ENCODE measurements at regions not wholly inside any gene's neighbourhood (a gene's known extent, or its start where the extent isn't known, plus 50 kb on each side); places are given as distances from the start of the nearest gene placed in this dataset.

DNA sequence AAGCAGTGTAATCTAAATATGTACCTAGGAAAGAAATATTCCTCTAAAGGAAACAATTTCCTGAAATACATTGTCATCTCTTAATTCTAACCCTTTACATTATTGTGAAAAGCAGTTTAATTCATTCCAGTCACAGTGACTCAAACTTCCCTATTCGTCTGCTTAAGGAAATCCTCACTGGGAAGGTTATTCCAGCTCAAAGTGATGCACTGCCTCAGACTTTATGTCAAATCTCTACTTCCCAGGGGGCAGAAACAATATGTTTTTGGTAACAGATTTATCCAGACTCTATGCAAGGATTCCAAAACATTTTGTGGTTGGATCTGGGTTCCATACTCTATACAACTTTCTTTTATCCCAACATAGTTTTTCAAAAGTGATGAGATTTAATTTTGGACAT lies 145.2 kb downstream of the NTMT2 start:
- H3K27me3 Mint-ChIP-seq, result peaks cover 6% of the 10 kb centered on the region
- no peak for ATAC-seq
- no peak overlapping the region for H3K4me3 Mint-ChIP-seq
- H3K27ac Mint-ChIP-seq, result no peak overlapping the region
- H3K9me3 Mint-ChIP-seq, result no peaks in the 10 kb centered on the region
- no peaks in the 10 kb centered on the region for H3K4me1 Mint-ChIP-seq
- H3K36me3 Mint-ChIP-seq, result no peaks in the 10 kb centered on the region

DNA sequence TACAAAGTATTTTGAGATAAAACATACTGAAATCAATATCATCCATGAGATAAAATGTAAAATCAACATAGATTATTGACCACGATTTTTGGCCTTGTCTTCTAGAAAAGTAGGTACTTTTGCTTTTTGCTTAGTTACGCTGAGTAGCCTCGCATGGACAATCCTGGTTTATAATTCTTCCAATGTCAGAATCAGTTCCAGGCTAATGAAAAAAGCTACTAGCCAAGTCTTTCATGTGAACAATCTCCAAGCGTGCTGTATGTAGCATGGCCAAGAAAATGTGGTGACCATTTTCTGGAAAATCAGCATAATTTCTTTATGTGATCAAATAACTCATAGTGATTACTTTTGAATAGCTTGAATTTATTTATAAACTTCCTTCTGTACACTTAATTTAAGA lies 145.8 kb downstream of the NTMT2 start:
- peaks cover 6% of the 10 kb centered on the region for H3K27me3 Mint-ChIP-seq
- H3K27ac Mint-ChIP-seq, result no peak overlapping the region
- H3K9me3 Mint-ChIP-seq, result peaks cover under 1% of the 10 kb centered on the region
- H3K4me1 Mint-ChIP-seq, result no peaks in the 10 kb centered on the region
- H3K4me3 Mint-ChIP-seq, result no peak overlapping the region
- H3K36me3 Mint-ChIP-seq, result no peaks in the 10 kb centered on the region
- ATAC-seq, result no peak

DNA sequence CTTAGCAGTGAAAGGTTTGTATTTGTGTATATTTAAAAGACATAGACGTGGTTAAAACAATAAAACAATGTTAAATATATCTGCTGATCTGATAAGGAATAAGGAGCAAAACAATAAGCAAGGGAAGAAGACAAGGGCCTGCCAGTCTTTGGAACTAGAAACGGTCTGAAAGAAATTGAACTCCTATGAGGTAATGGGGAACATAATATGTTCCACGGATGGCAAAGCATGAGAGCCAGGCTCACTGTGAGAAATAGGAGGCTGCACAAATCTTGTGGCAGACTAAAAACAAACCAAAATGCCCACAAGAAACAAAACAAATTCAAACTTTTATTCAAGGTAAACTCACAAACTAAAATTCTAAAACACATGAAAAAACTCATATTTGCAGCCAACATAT lies 150.5 kb downstream of the NTMT2 start:
- H3K36me3 Mint-ChIP-seq, result no peaks in the 10 kb centered on the region
- no peak for ATAC-seq
- no peaks in the 10 kb centered on the region for H3K27me3 Mint-ChIP-seq
- no peaks in the 10 kb centered on the region for H3K4me1 Mint-ChIP-seq
- H3K4me3 Mint-ChIP-seq, result no peak overlapping the region
- no peak overlapping the region for H3K27ac Mint-ChIP-seq
- H3K9me3 Mint-ChIP-seq, result peaks cover 4% of the 10 kb centered on the region

DNA sequence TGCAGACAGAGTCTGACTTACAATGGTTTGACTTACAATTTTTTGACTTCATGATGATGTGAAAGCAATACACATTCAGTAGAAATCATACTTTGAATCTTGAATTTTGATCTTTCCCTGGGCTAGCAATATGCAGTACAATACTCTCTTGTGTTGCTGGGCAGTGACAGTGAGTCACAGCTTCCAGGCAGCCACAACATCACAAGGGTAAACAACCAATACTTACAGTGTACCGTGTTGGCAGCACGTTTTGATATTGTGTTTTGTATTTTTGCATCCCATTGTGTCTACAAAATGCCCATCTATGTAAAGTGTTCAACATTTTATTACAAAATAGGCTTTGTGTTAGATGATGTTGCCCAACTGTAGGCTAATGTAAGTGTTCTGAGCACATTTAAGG lies 150.9 kb downstream of the NTMT2 start:
- no peak overlapping the region for H3K27ac Mint-ChIP-seq
- H3K9me3 Mint-ChIP-seq, result peaks cover 4% of the 10 kb centered on the region
- H3K4me3 Mint-ChIP-seq, result no peak overlapping the region
- H3K4me1 Mint-ChIP-seq, result no peaks in the 10 kb centered on the region
- no peaks in the 10 kb centered on the region for H3K36me3 Mint-ChIP-seq
- no peak for ATAC-seq
- no peaks in the 10 kb centered on the region for H3K27me3 Mint-ChIP-seq

DNA sequence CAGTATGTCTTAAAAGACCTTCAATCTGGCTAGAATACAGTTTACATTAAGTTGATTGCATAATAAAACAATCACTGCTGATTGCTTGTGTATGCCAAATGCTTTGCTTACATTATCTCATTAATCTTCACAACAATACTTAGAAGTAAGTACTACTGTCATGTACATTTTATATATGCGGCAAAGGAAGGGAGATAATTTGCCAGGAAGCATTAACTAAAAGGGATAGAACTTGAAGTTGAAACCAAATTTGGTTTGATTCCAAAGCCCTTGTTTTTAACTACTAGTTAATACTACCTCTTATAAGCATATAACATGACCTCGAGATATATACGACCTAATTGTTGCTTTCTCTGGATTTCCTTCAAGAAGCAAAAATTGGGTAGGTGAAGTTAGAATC lies 155.8 kb downstream of the NTMT2 start:
- no peak for ATAC-seq
- Mint-ChIP-seq H3K4me1 (no peaks in the 10 kb centered on the region), H3K27ac (no peak overlapping the region), H3K9me3 (peaks cover 2% of the 10 kb centered on the region), H3K27me3 (no peaks in the 10 kb centered on the region), H3K4me3 (no peak overlapping the region), H3K36me3 (no peaks in the 10 kb centered on the region)

DNA sequence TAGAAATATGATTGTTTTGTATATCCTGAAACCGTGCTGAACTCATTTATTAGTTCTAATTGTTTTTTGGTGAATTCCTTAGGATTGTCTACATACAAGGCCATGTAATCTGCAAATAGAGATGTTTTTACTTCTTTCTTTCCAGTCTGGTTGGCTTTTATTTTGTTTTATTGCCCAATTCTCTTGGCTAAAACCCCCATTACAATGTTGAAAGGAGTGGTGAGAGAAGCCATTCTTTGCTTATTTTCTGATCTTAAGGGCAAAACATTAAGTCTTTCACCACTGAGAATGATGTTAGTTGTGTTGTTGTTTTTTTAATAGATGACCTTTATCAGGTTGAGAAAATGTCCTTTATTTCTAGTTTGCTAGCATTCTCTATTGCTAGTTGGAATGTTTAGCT lies 157.3 kb downstream of the NTMT2 start:
- no peaks in the 10 kb centered on the region for H3K27me3 Mint-ChIP-seq
- no peak for ATAC-seq
- H3K9me3 Mint-ChIP-seq, result no peaks in the 10 kb centered on the region
- no peaks in the 10 kb centered on the region for H3K4me1 Mint-ChIP-seq
- H3K4me3 Mint-ChIP-seq, result no peak overlapping the region
- H3K27ac Mint-ChIP-seq, result no peak overlapping the region
- H3K36me3 Mint-ChIP-seq, result no peaks in the 10 kb centered on the region

DNA sequence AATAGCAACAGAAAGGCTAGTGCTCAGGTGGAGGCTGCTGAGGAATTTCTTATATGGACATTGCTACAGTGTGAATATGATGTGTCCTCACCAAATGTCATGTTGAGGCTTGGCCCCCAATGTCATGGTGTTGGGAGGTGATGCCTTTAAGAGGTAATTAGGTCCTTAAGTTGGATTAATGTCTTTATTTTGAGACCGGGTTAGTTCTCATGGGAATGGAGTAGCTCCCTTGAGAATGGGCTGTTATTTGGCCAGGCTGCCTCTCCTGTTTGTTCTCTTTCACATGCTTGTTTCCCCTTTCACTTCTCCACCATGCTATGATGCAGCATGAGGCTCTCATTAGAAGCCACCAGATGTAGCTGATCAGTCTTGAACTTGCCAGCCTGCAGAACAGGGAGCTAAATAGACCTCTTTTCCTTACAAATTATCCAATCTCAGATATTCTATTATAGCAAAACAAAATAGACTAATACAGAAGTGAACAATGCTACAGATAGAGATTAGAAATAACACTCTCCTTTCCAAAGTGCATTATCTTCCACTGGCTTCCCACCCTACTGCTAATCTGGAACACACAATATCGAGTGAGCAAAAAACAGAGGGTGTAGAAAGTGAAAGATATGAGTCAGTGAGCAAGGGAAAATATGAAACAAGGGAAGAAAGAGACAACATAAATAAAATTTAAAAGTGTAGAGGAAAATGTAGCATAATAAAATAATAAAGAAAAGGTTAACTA lies 160.2 kb downstream of the NTMT2 start:
- Mint-ChIP-seq H3K9me3 (no peaks in the 10 kb centered on the region), H3K4me1 (no peaks in the 10 kb centered on the region), H3K27ac (no peak overlapping the region), H3K27me3 (no peaks in the 10 kb centered on the region), H3K36me3 (no peaks in the 10 kb centered on the region), H3K4me3 (no peak overlapping the region)
- ATAC-seq, result no peak

DNA sequence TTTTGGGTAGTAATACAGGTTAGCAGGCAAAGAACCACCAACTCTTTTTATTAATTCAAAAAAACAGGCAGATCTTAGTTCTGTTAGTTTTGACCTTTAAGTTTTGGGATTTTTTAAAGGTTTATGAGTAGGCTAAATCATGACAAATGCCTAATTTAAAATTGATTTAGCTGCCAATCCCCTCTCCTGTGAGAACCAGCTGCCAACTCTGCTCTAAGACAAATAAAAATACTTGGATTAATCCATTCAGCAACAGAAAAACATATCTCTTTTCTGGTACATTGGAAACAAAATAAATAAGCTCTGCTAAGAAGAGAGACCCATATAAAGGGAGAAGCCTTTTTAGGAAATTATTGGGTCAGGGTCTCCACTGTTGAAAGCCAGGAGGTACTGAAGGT lies 160.8 kb downstream of the NTMT2 start:
- H3K36me3 Mint-ChIP-seq, result no peaks in the 10 kb centered on the region
- ATAC-seq, result no peak
- no peak overlapping the region for H3K27ac Mint-ChIP-seq
- no peak overlapping the region for H3K4me3 Mint-ChIP-seq
- H3K9me3 Mint-ChIP-seq, result no peaks in the 10 kb centered on the region
- H3K4me1 Mint-ChIP-seq, result no peaks in the 10 kb centered on the region
- no peaks in the 10 kb centered on the region for H3K27me3 Mint-ChIP-seq

DNA sequence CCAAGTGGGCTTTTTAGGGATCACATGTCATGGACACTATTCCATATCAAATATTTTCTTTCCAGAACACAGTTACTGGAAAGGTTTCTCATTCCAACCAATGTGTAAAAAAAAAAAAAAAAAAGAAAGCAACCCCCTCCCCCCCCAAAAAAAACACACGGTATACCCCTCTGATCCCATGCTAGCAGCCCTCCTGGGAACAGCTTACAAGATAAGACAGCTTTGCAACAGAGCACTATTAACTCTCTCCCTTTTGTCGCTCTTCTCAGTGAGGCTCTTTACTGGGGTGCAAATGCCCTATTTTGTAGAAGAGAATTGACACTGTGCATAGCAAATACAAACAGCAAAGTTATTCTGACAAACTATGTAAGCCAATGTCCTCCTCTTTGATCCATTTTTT lies 161.2 kb downstream of the NTMT2 start:
- Mint-ChIP-seq H3K36me3 (no peaks in the 10 kb centered on the region), H3K4me1 (no peaks in the 10 kb centered on the region), H3K4me3 (no peak overlapping the region), H3K27ac (no peak overlapping the region), H3K27me3 (no peaks in the 10 kb centered on the region), H3K9me3 (no peaks in the 10 kb centered on the region)
- no peak for ATAC-seq

DNA sequence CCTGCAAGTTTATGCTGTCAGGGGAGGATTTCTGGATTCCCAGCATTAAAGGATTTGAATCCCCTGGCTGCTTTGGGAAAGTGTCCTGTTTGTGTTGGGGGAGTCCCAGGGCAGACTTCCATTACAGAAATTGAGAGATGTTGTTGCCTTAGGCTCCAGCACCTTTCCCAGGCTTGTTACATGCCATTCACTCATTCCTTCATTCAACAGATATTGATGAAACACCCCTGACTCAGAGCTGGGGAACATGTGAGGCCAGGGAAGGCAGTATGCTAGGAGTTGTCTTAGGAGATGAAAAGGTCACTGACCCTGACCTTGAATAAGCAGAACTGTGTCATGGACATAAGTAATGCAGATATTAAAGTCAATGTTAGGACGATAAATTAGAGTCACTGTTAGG lies 161.7 kb downstream of the NTMT2 start:
- H3K27me3 Mint-ChIP-seq, result no peaks in the 10 kb centered on the region
- no peak overlapping the region for H3K4me3 Mint-ChIP-seq
- H3K9me3 Mint-ChIP-seq, result no peaks in the 10 kb centered on the region
- no peaks in the 10 kb centered on the region for H3K4me1 Mint-ChIP-seq
- H3K36me3 Mint-ChIP-seq, result no peaks in the 10 kb centered on the region
- ATAC-seq, result no peak
- no peak overlapping the region for H3K27ac Mint-ChIP-seq

DNA sequence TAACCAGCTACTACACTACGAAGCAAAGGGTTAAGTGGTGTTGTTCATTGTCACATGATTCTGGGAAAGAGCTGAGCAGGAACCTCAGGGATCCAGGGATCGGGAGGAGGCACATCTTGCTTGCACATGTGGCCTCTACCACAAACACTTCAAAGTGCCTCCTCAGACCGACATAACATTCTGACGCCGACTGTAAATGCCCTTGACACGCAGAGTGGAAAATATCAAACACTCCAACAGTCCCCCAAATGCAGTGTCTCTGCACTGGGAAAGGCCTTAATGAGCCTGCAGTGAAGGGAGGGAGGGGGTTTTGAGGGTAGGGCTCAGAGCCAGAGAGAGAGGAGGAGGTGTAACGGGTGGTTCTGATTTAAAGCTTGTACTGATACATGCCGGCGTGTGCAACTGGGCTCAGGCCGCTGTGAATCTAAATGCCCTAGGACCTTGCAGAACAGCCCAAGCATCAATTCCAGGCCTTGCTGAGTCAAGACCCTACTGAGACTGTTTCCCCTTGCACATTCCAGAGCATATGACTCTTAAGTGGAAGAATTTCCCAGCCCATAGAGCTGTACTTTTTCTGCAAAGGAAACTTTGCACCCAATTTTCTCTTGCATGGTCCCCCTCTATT lies 163.7 kb downstream of the NTMT2 start:
- Mint-ChIP-seq H3K27ac (no peak overlapping the region), H3K4me1 (no peaks in the 10 kb centered on the region), H3K9me3 (no peaks in the 10 kb centered on the region), H3K4me3 (no peak overlapping the region), H3K27me3 (no peaks in the 10 kb centered on the region), H3K36me3 (no peaks in the 10 kb centered on the region)
- no peak for ATAC-seq

DNA sequence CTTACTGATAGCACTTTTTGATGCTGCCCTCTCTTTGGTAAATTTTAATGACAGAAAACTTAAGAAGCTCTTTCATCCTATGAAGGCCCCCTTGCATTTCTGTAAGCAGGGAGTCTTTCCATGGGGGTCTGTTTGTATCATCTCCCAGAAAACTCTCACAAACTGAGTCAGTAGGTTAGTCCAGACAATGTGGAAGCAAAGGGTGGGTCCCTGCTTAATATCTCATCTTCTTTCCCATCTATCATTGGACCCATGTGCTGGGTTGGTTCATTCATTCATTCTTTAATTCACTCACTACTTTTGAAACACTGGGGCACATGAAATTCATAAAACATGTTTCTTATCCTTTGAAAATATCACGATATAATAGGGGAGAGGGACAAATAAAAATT lies 164.3 kb downstream of the NTMT2 start:
- H3K36me3 Mint-ChIP-seq, result no peaks in the 10 kb centered on the region
- H3K4me1 Mint-ChIP-seq, result no peaks in the 10 kb centered on the region
- ATAC-seq, result no peak
- H3K27ac Mint-ChIP-seq, result no peak overlapping the region
- no peak overlapping the region for H3K4me3 Mint-ChIP-seq
- no peaks in the 10 kb centered on the region for H3K9me3 Mint-ChIP-seq
- no peaks in the 10 kb centered on the region for H3K27me3 Mint-ChIP-seq

DNA sequence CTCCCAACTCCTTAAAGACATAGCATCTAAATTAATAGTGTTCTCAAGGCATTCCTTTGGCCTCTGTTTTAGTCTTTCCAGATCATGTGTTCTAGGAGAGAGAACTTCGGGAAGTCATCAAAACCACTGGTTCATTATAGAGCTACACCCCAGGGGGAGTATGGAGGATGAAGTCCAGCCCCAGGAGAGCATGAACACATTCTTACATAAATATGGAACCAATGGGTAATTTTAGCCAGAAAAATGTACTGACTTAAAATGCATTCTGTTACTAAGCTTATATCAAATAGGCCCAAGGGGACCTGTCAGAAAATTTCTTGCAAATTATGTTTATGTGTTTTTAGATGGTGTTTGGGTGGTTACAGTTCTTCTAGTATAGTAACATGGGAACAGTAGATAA lies 165.2 kb downstream of the NTMT2 start:
- H3K9me3 Mint-ChIP-seq, result no peaks in the 10 kb centered on the region
- H3K36me3 Mint-ChIP-seq, result no peaks in the 10 kb centered on the region
- ATAC-seq, result no peak
- no peak overlapping the region for H3K4me3 Mint-ChIP-seq
- no peaks in the 10 kb centered on the region for H3K4me1 Mint-ChIP-seq
- H3K27me3 Mint-ChIP-seq, result no peaks in the 10 kb centered on the region
- H3K27ac Mint-ChIP-seq, result no peak overlapping the region

DNA sequence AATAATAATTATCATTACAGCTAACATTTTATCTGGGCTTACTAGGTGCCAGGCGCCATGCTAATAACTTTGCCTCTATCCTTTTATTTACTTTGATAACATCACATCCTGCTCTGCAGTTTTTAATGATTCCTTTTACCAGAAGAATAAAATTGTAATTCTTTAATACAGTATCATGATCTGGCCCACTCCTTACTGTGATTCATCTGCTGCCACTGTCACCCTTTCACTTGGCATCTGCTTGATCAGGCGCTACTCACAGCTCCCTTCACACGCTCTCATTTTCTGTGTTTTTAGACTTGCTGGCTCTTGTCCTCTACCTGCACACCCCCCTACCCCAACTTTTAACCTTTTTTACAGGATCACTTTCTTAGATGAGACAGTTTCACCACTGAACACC lies 167.5 kb downstream of the NTMT2 start:
- H3K27me3 Mint-ChIP-seq, result no peaks in the 10 kb centered on the region
- H3K27ac Mint-ChIP-seq, result no peak overlapping the region
- no peaks in the 10 kb centered on the region for H3K9me3 Mint-ChIP-seq
- no peaks in the 10 kb centered on the region for H3K4me1 Mint-ChIP-seq
- ATAC-seq, result no peak
- H3K36me3 Mint-ChIP-seq, result no peaks in the 10 kb centered on the region
- H3K4me3 Mint-ChIP-seq, result no peak overlapping the region

DNA sequence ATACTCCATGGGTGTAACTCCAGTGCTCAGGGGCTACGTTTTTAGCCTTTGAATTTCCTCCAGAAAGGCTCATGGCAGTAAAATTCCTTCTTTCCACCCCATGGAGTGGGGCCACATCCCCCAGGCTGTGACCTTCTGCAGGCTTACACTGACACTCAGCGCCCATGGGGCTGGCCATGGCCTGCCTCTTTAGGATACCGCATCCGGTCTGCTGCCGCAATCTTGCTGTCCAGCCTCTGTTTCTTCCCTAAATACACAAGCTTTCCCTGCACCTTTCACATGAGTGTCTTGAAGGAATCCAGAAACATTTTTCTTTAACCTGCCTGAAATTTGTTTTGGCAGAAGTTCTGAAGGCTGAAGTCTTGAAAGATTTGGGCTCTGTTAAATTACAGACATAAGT lies 170.5 kb downstream of the NTMT2 start:
- no peak for ATAC-seq
- H3K9me3 Mint-ChIP-seq, result no peaks in the 10 kb centered on the region
- no peak overlapping the region for H3K4me3 Mint-ChIP-seq
- H3K27ac Mint-ChIP-seq, result no peak overlapping the region
- H3K4me1 Mint-ChIP-seq, result no peaks in the 10 kb centered on the region
- no peaks in the 10 kb centered on the region for H3K36me3 Mint-ChIP-seq
- no peaks in the 10 kb centered on the region for H3K27me3 Mint-ChIP-seq

DNA sequence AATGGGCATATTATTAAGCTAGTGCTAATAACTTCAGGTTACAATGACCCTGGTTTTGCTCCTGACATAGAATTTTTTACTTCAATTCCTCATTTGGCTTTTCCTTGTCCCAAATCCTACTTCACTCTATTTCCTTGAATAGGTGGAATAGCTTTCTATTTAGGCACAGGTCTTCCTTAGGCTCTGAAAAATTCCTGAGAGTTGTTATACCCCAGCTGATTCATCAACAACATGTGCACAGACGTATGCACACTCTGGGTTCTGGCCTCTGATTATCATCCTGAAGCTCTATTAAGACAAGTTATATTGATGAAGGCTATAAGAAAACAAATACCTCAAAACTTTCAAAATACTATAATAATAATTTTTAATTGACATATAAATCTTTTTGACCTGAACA lies 172.4 kb downstream of the NTMT2 start:
- Mint-ChIP-seq H3K4me3 (no peak overlapping the region), H3K4me1 (no peaks in the 10 kb centered on the region), H3K27ac (no peak overlapping the region), H3K36me3 (no peaks in the 10 kb centered on the region), H3K9me3 (no peaks in the 10 kb centered on the region), H3K27me3 (no peaks in the 10 kb centered on the region)
- ATAC-seq, result no peak
